Neural progenitor cell (in vitro differentiated cells): ENCODE measurements at regions not wholly inside any gene's neighbourhood (a gene's known extent, or its start where the extent isn't known, plus 50 kb on each side); places are given as distances from the start of the nearest gene placed in this dataset.

Experiments
- DNase-seq: peaks from one replicate; pipeline ENCODE4 v3.0.0-alpha.2; 2016; ENCODE audit warnings: low spot score
- H2AFZ ChIP-seq: fragments of 200-600 bp; sonication (generic); replicated peaks from 2 replicates; pipeline ENCODE4 v1.6.1; 2016; ENCODE audit warnings: antibody characterized with exemption
- H3F3A ChIP-seq: fragments of 200-600 bp; sonication (generic); 2 replicates; pipeline ENCODE4 v1.6.1; 2016; ENCODE audit warnings: antibody characterized with exemption, low read depth
- H3K27ac ChIP-seq: fragments of 200-600 bp; sonication (generic); 2 replicates; pipeline ENCODE4 v1.5.1; 2016; ENCODE audit warnings: mild to moderate bottlenecking
- H3K27me3 ChIP-seq: fragments of 200-600 bp; sonication (generic); 2 replicates; pipeline ENCODE4 v1.6.1; 2016; ENCODE audit warnings: mild to moderate bottlenecking, moderate library complexity
- H3K36me3 ChIP-seq: fragments of 200-600 bp; sonication (generic); 2 replicates; pipeline ENCODE4 v1.5.1; 2016
- H3K4me1 ChIP-seq: fragments of 200-600 bp; sonication (generic); 2 replicates; pipeline ENCODE4 v1.6.1; 2016; ENCODE audit warnings: mixed run types
- H3K4me2 ChIP-seq: fragments of 200-600 bp; sonication (generic); 2 replicates; pipeline ENCODE4 v1.6.1; 2016
- H3K4me3 ChIP-seq: fragments of 200-600 bp; sonication (generic); 2 replicates; pipeline ENCODE4 v1.5.1; 2016
- H3K79me2 ChIP-seq: fragments of 200-600 bp; sonication (generic); 2 replicates; pipeline ENCODE4 v1.6.1; 2016; ENCODE audit warnings: low read depth
- H3K9ac ChIP-seq: fragments of 200-600 bp; sonication (generic); 2 replicates; pipeline ENCODE4 v1.6.1; 2016
- H3K9me3 ChIP-seq: fragments of 200-600 bp; sonication (generic); 2 replicates; pipeline ENCODE4 v1.5.1; 2016; ENCODE audit warnings: low read depth
- H4K20me1 ChIP-seq: fragments of 200-600 bp; sonication (generic); 2 replicates; pipeline ENCODE4 v1.6.1; 2016; ENCODE audit warnings: low read depth
- H3K27ac Mint-ChIP-seq: 3 replicates; pipeline ENCODE4 v1.8.0; 2021; ENCODE audit warnings: mixed read lengths
- H3K27me3 Mint-ChIP-seq: 2 replicates; pipeline ENCODE4 v1.8.0; 2022; ENCODE audit warnings: low read depth, mild to moderate bottlenecking, inconsistent platforms, moderate library complexity, mixed read lengths; ENCODE audit not compliant: insufficient read depth
- H3K36me3 Mint-ChIP-seq: 3 replicates; pipeline ENCODE4 v1.8.0; 2021; ENCODE audit warnings: mixed read lengths
- H3K4me1 Mint-ChIP-seq: 3 replicates; pipeline ENCODE4 v1.8.0; 2021; ENCODE audit warnings: mixed read lengths
- H3K4me3 Mint-ChIP-seq: 3 replicates; pipeline ENCODE4 v1.8.0; 2021; ENCODE audit warnings: mild to moderate bottlenecking, moderate library complexity, mixed read lengths
- H3K9me3 Mint-ChIP-seq: 3 replicates; pipeline ENCODE4 v1.8.0; 2020; ENCODE audit warnings: mixed read lengths
- CTCF ChIP-seq: fragments of 200-600 bp; sonication (generic); IDR thresholded peaks from 2 replicates; pipeline ENCODE4 v1.5.1; 2017; ENCODE audit warnings: antibody characterized with exemption, mild to moderate bottlenecking
- EZH2 ChIP-seq: fragments of 200-600 bp; sonication (generic); IDR thresholded peaks from 2 replicates; pipeline ENCODE4 v1.6.1; 2017; ENCODE audit warnings: antibody characterized with exemption, mild to moderate bottlenecking, moderate library complexity
- EZH2phosphoT487 ChIP-seq: fragments of 200-600 bp; sonication (generic); IDR thresholded peaks from 2 replicates; pipeline ENCODE4 v1.6.1; 2017; ENCODE audit warnings: antibody characterized with exemption

DNA sequence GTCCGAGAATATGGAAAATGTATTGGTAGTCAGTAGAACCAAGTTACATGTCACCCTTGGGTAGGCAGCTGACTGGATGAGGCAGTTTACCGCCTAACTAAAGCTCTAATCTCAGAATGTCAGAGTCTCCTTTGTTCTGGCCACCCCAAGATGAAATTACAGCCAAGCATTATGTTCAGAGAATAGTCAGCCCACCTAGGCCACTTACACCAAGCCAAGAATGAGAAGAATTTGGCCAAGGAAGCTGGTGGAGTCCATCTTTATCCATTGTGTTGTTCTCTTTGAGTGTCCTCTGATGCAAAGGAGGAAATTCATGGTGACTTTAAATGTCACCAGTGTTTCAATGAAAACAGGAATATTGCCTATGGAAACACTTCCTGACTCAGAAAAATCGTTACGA is 275.1 kb upstream of the MAP3K1 start:
- no peak overlapping the region for H3K27ac Mint-ChIP-seq
- H3K9me3 Mint-ChIP-seq: no peaks in the 10 kb centered on the region
- Histone ChIP-seq H3K4me3 (no peak overlapping the region), H3K27ac (no peak overlapping the region), H3K4me2 (no peak overlapping the region), H3K36me3 (no peaks in the 10 kb centered on the region), H3K79me2 (no peaks in the 10 kb centered on the region), H3K9me3 (no peaks in the 10 kb centered on the region), H2AFZ (no peak overlapping the region), H3K27me3 (no peaks in the 10 kb centered on the region), H4K20me1 (no peaks in the 10 kb centered on the region), H3K9ac (no peak overlapping the region), H3K4me1 (no peaks in the 10 kb centered on the region), H3F3A (no peaks in the 10 kb centered on the region)
- no peak for DNase-seq
- no peaks in the 10 kb centered on the region for H3K36me3 Mint-ChIP-seq
- TF ChIP-seq EZH2 (no peak), CTCF (no peak), EZH2phosphoT487 (no peak)
- peaks cover 4% of the 10 kb centered on the region for H3K27me3 Mint-ChIP-seq
- peaks cover 2% of the 10 kb centered on the region for H3K4me1 Mint-ChIP-seq
- no peak overlapping the region for H3K4me3 Mint-ChIP-seq

DNA sequence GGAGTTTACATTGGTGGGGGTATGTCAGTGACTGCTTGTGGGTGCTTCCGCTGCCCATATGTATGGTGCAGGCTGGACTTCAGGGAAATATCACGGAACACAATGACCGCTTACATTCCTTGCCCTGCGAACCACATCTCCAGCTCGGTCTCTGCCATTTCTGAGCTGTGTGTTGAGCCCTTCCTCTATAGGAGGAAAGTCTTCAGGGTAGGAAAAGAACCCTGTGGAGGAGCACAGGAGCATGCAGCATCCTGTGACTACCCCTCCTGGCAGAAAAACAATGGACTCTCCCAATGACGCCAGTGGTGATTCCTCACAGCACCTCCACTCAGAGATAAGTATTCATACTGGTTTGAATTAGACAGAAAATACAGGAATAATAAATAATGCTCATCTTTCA is 276.8 kb upstream of the MAP3K1 start:
- Histone ChIP-seq H3K4me3 (no peak overlapping the region), H3K27ac (no peak overlapping the region), H3K4me2 (no peak overlapping the region), H3K9me3 (no peaks in the 10 kb centered on the region), H3F3A (no peaks in the 10 kb centered on the region), H2AFZ (no peak overlapping the region), H3K79me2 (no peaks in the 10 kb centered on the region), H3K4me1 (no peaks in the 10 kb centered on the region), H3K27me3 (no peaks in the 10 kb centered on the region), H3K36me3 (no peaks in the 10 kb centered on the region), H3K9ac (no peak overlapping the region), H4K20me1 (no peaks in the 10 kb centered on the region)
- DNase-seq: no peak
- H3K36me3 Mint-ChIP-seq: no peaks in the 10 kb centered on the region
- H3K4me3 Mint-ChIP-seq: no peak overlapping the region
- H3K4me1 Mint-ChIP-seq: peaks cover 2% of the 10 kb centered on the region
- TF ChIP-seq CTCF: no peak
- TF ChIP-seq EZH2phosphoT487: no peak
- no peak for TF ChIP-seq EZH2
- H3K9me3 Mint-ChIP-seq: no peaks in the 10 kb centered on the region
- peaks cover 5% of the 10 kb centered on the region for H3K27me3 Mint-ChIP-seq
- no peak overlapping the region for H3K27ac Mint-ChIP-seq

DNA sequence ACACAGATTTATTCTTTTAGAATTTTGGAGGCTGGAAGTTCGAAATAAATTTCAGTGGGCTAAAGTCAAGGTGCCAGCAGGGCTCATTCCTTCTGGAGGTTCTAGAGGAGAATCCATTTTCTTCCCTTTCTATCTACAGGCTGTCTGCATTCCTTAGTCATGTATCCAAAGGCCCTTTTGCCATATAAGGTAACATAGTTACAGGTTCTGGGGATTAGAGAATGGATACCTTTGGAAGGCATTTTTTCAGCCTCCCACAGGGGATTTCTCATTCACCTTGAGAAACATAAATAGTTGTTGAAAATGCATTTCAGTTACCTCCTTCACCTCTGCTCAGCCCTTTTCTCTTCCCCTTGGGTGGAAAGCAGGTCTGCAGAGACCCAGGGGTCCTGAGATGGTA is 280.0 kb upstream of the MAP3K1 start:
- no peak overlapping the region for H3K27ac ChIP-seq
- Mint-ChIP-seq H3K9me3 (no peaks in the 10 kb centered on the region), H3K4me3 (no peak overlapping the region), H3K27me3 (peaks cover 8% of the 10 kb centered on the region), H3K4me1 (peaks cover 2% of the 10 kb centered on the region), H3K27ac (no peak overlapping the region), H3K36me3 (no peaks in the 10 kb centered on the region)
- no peak for DNase-seq
- no peak overlapping the region for H3K4me2 ChIP-seq
- H3K9ac ChIP-seq: no peak overlapping the region
- no peak for TF ChIP-seq CTCF
- no peak for TF ChIP-seq EZH2
- no peak for TF ChIP-seq EZH2phosphoT487
- no peaks in the 10 kb centered on the region for H3K27me3 ChIP-seq
- no peaks in the 10 kb centered on the region for H3F3A ChIP-seq
- no peaks in the 10 kb centered on the region for H3K36me3 ChIP-seq
- H3K9me3 ChIP-seq: no peaks in the 10 kb centered on the region
- H3K4me1 ChIP-seq: no peaks in the 10 kb centered on the region
- H4K20me1 ChIP-seq: no peaks in the 10 kb centered on the region
- H3K79me2 ChIP-seq: no peaks in the 10 kb centered on the region
- no peak overlapping the region for H3K4me3 ChIP-seq
- no peak overlapping the region for H2AFZ ChIP-seq
